Left kidney (tissue), 1 donor: ENCODE measurements at regions not wholly inside any gene's neighbourhood (a gene's known extent, or its start where the extent isn't known, plus 50 kb on each side); places are given as distances from the start of the nearest gene placed in this dataset.

Experiments used
- DNase-seq: peaks from one replicate; pipeline ENCODE4 v3.0.0-alpha.2; 2013

- DNase-seq, result no peak
Measured at GRCh38 chr3:18772699-18773305, 347.7 kb upstream of the SATB1 start.

- DNase-seq, result no peak
Measured at GRCh38 chr3:18771931-18772330, 346.8 kb upstream of the SATB1 start.

- no peak for DNase-seq
Measured at GRCh38 chr3:18770800-18771199, 345.7 kb upstream of the SATB1 start.

DNA sequence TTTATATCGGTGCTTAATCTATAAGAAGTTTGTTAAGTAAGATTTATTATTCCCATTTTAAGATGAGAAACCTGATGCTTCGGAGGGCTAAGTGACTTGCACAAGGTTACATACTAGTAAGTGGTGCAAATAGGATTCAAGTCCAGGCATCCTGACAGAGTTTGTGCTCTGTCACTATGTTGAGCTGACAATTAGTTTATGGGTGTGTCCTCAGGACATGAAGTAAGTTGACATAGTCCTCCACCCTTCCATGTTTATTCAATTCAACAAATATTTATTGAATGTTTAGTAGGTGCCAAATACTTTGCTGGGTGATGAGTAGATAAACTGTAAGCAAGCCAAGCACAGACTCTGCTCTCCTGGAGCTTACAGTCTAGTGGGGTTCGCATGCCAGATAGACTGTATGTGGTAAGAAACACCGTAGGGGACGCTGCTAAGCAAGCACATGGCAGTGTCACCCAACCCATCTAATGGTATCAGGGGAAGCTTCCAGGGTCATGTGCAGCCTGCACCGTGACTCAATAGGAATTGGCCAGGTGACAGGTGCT, 342.7 kb upstream of the SATB1 start:
- no peak for DNase-seq

DNA sequence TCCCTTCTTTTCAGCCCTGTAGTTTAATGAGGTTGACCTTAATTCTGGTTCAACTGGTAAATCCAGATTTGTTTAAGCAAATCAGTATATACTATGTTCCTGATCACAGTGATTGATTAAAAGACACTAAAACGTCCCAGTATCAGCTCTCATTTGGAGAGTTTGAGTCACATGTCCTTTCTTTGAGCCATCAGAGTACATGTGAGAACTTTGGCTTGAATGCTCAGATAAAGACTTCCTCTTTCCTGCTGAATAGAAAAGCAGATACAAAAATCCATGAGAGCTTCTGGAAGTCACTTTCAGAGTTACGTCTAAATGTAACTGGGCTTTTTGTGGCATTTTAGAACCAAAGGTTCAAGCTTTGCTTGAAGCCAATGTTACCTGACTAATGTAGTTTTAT, 341.8 kb upstream of the SATB1 start:
- no peak for DNase-seq

DNA sequence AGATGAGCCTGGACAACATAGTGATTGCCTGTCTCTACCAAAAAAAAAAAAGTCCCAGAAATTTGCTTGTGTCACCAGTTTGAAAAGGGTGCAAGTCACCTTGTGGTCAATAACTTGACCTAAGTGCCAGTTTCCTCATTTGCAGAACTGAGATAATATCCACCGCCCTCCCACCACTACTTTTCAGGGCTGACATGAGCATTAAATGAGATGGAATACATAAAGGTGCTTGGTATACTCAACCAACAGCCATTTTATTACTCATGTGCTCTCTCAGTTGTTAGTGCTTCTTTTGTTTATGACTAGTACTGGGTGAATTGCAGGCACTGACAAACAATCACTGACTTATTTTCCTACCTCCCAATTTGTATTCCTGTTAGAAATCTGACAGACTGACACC, 340.5 kb upstream of the SATB1 start:
- no peak for DNase-seq

DNA sequence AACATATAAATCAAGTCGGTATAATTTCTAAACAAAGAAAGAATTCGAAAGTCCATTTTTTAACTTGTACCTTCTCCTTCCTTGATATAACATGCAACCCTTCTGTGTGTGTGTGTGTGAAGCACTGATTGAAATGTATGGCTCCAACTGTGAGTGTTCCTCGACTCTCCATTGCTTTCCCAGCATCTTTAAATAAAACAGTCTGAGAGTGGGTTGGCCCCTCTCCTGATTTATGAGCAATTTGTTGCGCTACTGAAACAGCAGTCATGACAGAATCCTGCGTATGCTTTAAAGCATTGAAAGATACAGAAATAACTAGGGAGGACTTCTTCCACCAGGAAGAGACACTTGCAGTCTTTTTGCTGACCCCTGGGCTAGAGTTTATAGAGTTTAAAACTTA, 340.0 kb upstream of the SATB1 start:
- DNase-seq, result no peak

GRCh38 chr3:18761530-18761929, 336.4 kb upstream of the SATB1 start:
- DNase-seq, result no peak

DNA sequence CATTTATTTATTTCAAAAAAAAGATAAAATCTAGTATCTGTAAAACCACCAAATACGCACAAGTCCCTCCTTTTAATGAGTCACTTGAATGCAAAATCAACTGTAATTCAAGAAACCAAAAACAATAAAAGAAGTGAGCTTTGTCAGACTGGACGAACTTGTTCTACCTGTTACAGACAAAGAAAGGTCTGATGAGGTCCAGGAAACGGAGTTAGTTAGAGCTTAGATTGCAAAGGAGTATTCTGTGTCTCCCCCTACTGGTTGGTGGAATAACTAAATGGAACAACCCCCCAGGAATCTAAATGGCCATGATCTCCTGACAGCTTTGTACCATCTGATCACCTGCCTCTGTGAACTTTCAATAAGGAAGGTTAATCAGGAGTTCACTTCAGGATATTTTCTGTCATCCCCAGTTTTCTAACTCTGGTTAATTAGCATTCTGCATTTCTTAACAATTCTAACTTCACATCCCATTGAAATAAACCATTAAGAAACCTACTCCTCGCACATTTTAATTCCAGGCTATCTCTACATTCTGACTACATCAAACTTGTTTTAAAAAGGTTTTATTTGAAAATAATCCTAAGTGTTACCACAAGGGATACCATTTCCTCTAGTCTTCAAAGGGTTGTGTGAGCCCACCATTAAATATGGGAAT, 333.0 kb upstream of the SATB1 start:
- DNase-seq, result peak; percentile 80

DNA sequence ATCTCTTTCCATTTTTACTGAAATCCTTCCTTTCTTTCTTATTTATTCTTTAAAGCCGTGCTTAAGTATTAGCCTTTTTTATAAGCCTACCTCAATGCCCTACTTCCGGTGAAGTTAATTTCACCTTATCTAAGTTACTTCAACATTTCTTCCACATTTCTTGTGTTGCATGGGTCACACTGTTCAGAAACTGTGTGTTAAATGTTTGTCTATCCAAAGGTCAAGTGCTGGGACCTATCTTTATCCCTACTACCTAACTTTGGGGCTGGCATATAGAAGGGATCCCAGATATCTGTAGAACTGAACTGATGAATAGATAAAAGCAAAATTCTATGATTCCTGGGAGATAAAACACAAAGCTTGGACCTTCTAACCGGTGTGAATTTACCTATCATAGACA, 332.3 kb upstream of the SATB1 start:
- no peak for DNase-seq

DNA sequence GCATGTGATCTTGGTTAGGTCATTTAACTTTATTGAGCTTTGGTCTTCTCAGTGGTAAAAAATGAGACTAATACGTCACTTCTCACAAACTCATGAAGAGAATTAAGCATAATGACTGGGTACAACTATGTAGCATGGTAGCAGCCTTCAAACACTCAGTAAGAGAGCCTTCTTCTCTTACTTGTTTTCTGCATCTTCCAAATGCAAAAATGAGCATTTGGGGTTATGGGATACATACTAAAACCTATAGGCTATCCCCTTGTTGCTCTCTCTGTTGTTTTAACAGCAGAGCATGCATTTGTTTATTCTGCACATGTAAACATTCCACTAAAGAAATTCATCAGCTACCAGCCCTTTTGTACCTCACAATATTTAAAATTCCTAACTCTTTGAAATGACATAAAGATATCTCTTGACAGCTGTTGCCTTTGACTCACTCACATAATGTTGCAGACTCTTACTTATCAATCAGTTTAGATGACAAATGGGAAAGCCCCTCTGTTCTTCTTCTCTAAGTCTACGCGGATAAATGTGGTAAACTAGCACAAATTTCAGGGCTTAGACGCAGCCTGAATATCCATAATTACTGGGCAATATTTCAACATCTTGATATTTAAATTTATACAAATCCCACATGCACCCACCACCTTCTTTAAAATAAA, 327.3 kb upstream of the SATB1 start:
- DNase-seq, result no peak

GRCh38 chr3:18751514-18751913, 326.4 kb upstream of the SATB1 start:
- no peak for DNase-seq

- DNase-seq, result no peak
Measured at GRCh38 chr3:18747383-18747782, 322.2 kb upstream of the SATB1 start.

- DNase-seq, result no peak
Measured at GRCh38 chr3:18745472-18745871, 320.3 kb upstream of the SATB1 start.

- no peak for DNase-seq
Measured at GRCh38 chr3:18744472-18744871, 319.3 kb upstream of the SATB1 start.

DNA sequence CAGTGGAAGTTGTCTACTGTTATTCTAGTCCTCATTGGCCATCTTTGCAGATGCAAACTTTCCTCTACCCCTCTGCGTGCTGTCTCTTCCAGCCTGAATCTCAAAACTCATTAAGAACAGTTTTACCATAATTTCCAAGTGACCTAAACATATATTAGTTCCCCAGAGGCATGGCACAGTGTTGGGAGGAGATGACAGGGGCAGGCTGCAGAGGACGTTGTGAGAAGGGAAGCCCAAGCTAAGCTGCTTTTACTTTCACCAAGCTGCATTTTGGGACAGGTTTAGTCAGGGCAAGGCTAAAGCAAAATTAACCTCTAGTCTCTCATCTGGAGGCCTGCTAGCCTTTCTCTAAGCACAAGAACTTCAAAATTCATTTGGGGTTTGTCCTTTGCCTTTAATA, 318.6 kb upstream of the SATB1 start:
- no peak for DNase-seq

DNA sequence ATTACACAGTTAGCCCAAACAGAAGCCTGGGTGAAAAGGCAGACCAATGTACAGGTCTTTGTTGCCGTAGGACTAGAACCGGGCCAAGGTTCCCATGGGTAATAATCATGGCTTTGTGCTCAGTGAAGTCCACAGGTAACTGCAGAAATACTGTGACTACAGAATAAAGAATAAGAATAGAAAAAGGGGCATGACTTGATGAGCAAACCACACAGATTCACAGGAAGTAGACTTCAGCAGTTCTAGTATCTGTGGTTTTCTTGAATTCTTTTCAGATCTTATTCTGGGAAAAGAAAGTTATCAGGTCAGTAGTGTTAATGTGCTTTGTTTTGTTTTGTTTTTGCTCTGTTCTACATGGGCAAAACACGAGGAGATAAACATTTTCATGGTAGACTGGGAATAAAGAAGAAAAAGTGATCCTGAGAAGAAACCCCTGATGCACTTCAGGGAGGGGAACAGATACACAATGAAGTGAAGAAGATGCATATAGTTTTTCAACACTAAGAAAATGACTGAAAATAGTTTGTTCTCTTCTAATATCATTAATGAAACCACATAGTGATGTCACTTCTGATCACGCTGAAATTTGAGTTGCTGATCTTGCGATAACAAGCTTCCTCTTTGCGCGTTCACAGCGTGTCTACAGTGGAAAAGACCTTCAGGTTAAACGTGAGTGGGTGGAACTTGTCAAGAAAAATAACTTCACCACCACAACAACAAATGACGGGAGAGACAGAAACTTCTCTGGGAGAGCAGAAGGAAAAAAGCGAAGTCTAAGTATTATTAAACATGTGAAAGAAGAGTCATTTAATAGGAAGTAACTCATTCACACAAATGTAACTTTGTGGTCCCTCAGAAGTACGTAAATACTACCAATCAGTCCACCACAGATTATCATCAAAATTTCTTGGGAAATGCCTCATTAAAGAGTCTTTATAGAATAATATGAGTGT, 315.8 kb upstream of the SATB1 start:
- DNase-seq, result no peak

DNA sequence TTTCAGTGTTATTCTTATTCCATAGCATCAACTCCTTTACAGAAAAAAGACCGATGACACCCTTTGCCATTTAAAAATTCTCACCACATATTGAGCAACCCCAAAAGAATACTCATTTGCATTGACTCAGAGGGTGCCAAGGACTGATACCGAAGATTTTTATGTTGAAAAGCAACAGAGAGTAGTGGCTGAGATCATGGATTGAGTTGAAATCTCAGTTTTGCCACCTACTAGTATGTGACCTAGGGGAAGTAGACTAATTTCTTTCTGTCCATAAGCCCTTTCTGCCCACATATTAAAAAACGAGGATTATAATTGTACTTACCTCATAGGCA, 313.9 kb upstream of the SATB1 start:
- DNase-seq, result no peak

DNA sequence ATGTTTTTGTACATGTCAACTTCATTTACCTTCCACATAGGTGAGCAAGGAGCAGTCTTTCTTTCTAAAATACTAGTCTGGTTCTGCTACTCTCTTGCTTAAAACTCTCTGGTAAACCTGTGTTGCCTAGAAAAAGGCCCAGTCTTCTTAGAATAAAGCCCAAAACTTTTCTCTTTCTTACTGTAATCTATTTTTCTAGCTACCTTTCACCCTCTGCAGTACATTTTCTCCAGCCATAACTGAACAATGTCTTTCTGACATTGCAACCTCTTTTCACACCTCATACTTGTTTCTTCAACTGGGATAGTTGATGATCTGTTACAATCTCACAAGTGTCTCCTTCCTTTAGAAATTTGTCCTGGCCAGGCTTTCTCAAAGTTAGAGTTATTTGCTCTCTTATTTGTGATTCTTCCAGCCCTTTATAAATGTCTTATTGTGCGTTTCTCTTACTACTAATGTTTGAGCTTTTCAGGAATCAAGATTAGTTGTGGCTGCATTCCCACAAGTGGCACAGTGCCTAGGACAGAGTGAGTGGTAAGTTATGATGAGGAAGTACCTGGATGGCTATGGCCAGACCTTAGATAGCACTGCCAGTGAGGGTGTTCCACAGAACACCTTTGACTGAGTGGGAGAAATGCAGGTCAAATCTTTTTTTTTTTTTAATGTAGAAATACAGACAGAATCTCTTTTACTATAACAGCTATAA, 313.4 kb upstream of the SATB1 start:
- no peak for DNase-seq

- no peak for DNase-seq
Measured at GRCh38 chr3:18735005-18735404, 309.9 kb upstream of the SATB1 start.

DNA sequence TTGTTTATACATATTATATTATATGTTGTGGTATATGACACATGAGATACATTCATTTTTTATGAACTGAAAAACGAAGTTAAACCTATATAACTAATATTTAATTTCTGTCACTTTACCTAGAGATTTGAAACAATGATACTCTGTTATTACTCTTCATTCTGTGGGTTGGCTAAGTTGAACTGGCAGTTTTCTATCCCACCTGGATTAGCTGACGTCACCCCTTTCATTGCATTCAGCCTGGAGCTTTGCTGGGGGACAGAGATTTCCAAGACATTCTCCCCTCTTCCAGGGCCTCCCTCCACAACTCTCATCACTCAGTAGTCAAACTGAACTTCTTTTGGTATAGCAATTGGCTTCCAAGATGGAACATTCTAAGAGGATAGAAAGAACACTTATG, 309.2 kb upstream of the SATB1 start:
- no peak for DNase-seq

DNA sequence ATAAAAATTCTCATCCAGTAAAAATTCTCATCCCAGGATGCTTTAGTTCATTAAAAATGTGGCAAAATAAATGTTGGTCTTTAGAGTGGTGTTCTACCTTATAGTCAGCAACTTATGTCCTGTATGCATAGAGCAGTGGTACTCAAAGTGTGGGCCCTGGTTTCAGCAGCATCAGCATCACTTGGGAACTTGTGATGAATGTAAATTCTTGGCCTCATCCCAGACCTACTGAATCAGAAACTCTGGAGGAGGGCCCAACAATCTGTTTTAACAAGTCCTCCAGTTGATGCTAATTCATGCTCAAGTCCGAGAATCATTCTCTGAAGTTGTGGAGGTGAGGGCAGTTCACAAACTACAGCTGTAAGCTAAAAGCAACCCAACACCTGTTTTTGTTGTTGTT, 307.3 kb upstream of the SATB1 start:
- DNase-seq, result no peak
